ENCODE measurements at regions not wholly inside any gene's neighbourhood (a gene's known extent, or its start where the extent isn't known, plus 50 kb on each side); places are given as distances from the start of the nearest gene placed in this dataset.

DNA sequence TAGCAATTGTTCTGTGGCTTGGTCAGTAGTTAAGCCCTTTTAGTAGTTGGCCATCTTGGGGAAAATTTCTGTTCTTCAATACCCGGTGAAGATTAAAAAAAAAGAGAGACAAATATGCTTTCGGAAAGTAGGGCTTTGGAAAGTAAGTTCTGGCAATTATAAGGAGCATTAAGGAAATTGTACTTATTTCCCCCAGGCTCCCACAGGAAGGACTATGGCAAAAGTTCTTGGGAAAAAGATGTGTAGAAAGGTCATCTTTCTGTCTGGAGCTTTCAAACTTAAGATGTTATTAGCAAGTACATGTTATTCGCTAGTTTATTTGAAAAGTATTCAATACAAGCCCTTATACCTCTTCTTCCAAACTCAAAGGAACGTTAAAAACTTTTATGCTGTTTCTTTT is 144.5 kb downstream of the MTX2 start:
- TF ChIP-seq POLR2AphosphoS5 (IDR thresholded peaks at IDR 0.05; ENCODE audit: low read depth, low read length) = no peak
- TF ChIP-seq ZNF788 (CRISPR knock-in tag; IDR thresholded peaks at IDR 0.05; ENCODE audit: borderline replicate concordance) = no peak
- TF ChIP-seq ZNF274 (CRISPR knock-in tag; IDR thresholded peaks at IDR 0.05) = no peak

Data from HepG2 (cell line).